ENCODE measurements at regions not wholly inside any gene's neighbourhood (a gene's known extent, or its start where the extent isn't known, plus 50 kb on each side); places are given as distances from the start of the nearest gene placed in this dataset.

- DNase-seq (no peak), ATAC-seq (ENCODE audit: low FRiP score in 2 of 2) (no peak)
- H3K36me3 ChIP-seq, result no peaks in the 10 kb centered on the region
- H3K27me3 ChIP-seq, result no peaks in the 10 kb centered on the region
- WGBS, 2 donors, result 84 to 92% methylated on average over 1 of the region's 1 CpG
- H3K27ac ChIP-seq, result no peak overlapping the region
- H3K4me1 ChIP-seq, result no peaks in the 10 kb centered on the region
- H3K4me3 ChIP-seq, result no peak overlapping the region
- H3K9me3 ChIP-seq, result no peaks in the 10 kb centered on the region
- TF ChIP-seq POLR2AphosphoS5 (IDR thresholded peaks at IDR 0.05) (no peak), POLR2A (IDR thresholded peaks at IDR 0.05) (no peak), EP300 (IDR thresholded peaks at IDR 0.05) (no peak), CTCF (IDR thresholded peaks at IDR 0.05) (no peak)
Observed at GRCh38 chr21:27024971-27025370, 58.1 kb upstream of the ADAMTS5 start.

GRCh38 chr21:27024301-27024700 lies 57.4 kb upstream of the ADAMTS5 start:
- no peaks in the 10 kb centered on the region for H3K27me3 ChIP-seq
- H3K36me3 ChIP-seq, result no peaks in the 10 kb centered on the region
- H3K4me3 ChIP-seq, result no peak overlapping the region
- no peak for DNase-seq
- WGBS, 2 donors, result 41 to 56% methylated on average over 1 of the region's 1 CpG
- H3K4me1 ChIP-seq, result no peaks in the 10 kb centered on the region
- H3K27ac ChIP-seq, result no peak overlapping the region
- ATAC-seq (ENCODE audit: low FRiP score in 2 of 2), result peak in 1 of 2 donors; percentile 48
- TF ChIP-seq POLR2A (IDR thresholded peaks at IDR 0.05), result no peak
- TF ChIP-seq EP300 (IDR thresholded peaks at IDR 0.05), result no peak
- no peak for TF ChIP-seq POLR2AphosphoS5 (IDR thresholded peaks at IDR 0.05)
- no peak for TF ChIP-seq CTCF (IDR thresholded peaks at IDR 0.05)
- no peaks in the 10 kb centered on the region for H3K9me3 ChIP-seq

- H3K4me1 ChIP-seq, result no peaks in the 10 kb centered on the region
- TF ChIP-seq EP300 (IDR thresholded peaks at IDR 0.05), result no peak
- no peak for TF ChIP-seq POLR2A (IDR thresholded peaks at IDR 0.05)
- no peak for TF ChIP-seq POLR2AphosphoS5 (IDR thresholded peaks at IDR 0.05)
- no peak for TF ChIP-seq CTCF (IDR thresholded peaks at IDR 0.05)
- H3K9me3 ChIP-seq, result no peaks in the 10 kb centered on the region
- H3K27ac ChIP-seq, result no peak overlapping the region
- no peak for ATAC-seq (ENCODE audit: low FRiP score in 2 of 2)
- WGBS, 2 donors, result 75 to 81% methylated on average over 4 of the region's 4 CpGs
- H3K27me3 ChIP-seq, result no peaks in the 10 kb centered on the region
- H3K36me3 ChIP-seq, result no peaks in the 10 kb centered on the region
- no peak overlapping the region for H3K4me3 ChIP-seq
- DNase-seq, result no peak
Observed at GRCh38 chr21:27023186-27023585, 56.3 kb upstream of the ADAMTS5 start.

- no peak for TF ChIP-seq POLR2AphosphoS5 (IDR thresholded peaks at IDR 0.05)
- TF ChIP-seq CTCF (IDR thresholded peaks at IDR 0.05), result no peak
- TF ChIP-seq POLR2A (IDR thresholded peaks at IDR 0.05), result no peak
- no peak for TF ChIP-seq EP300 (IDR thresholded peaks at IDR 0.05)
- Histone ChIP-seq H3K36me3 (no peaks in the 10 kb centered on the region), H3K27me3 (no peaks in the 10 kb centered on the region), H3K4me1 (no peaks in the 10 kb centered on the region), H3K9me3 (no peaks in the 10 kb centered on the region), H3K4me3 (no peak overlapping the region), H3K27ac (no peak overlapping the region)
- ATAC-seq (ENCODE audit: low FRiP score in 2 of 2) (no peak), DNase-seq (no peak)
- 73 to 80% methylated on average over 1 of the region's 1 CpG for WGBS, 2 donors
Observed at GRCh38 chr21:27021801-27022200, 54.9 kb upstream of the ADAMTS5 start.

GRCh38 chr21:27021046-27021445 lies 54.2 kb upstream of the ADAMTS5 start:
- no peak for ATAC-seq (ENCODE audit: low FRiP score in 2 of 2)
- no peaks in the 10 kb centered on the region for H3K4me1 ChIP-seq
- no peaks in the 10 kb centered on the region for H3K9me3 ChIP-seq
- H3K4me3 ChIP-seq, result no peak overlapping the region
- H3K36me3 ChIP-seq, result no peaks in the 10 kb centered on the region
- no peak for TF ChIP-seq CTCF (IDR thresholded peaks at IDR 0.05)
- no peak for DNase-seq
- no peak overlapping the region for H3K27ac ChIP-seq
- WGBS, 2 donors, result 89 to 94% methylated on average over 1 of the region's 1 CpG
- H3K27me3 ChIP-seq, result no peaks in the 10 kb centered on the region
